HCT116 (cell line): ENCODE measurements at regions not wholly inside any gene's neighbourhood (a gene's known extent, or its start where the extent isn't known, plus 50 kb on each side); places are given as distances from the start of the nearest gene placed in this dataset.

Source experiments
- ATAC-seq: fragments of 200-7000 bp; cut with Tn5 transposase; 2 replicates; pipeline ENCODE4 v1.9.1; 2020; ENCODE audit warnings: mild to moderate bottlenecking, moderate library complexity
- BruUV-seq: library from RNA; stranded (reverse); fragments of 400-500 nt; replicated peaks from 2 replicates; lab custom pipeline; 2021; lab: Mats Ljungman, UMichigan
- CTCF ChIA-PET: fragments of 300-600 bp; sonication (Branson Sonifier 250); formaldehyde crosslinking; loops from one replicate; lab custom pipeline; 2021; ENCODE audit warnings: antibody characterized with exemption; lab: Charles Lee
- POLR2A ChIA-PET: fragments of 300-600, 350-600 bp; sonication (Branson Sonifier 250); formaldehyde crosslinking; loops from one replicate; lab custom pipeline; 2021; ENCODE audit warnings: antibody characterized with exemption; lab: Charles Lee
- RAD21 ChIA-PET, 2 experiments: fragments of 300-600 bp; sonication (Branson Sonifier 250); formaldehyde crosslinking; loops; one replicate each; lab custom pipeline; 2023; ENCODE audit warnings: low total read pairs in 2 of 2; ENCODE audit not compliant: uncharacterized antibody in 2 of 2, unreplicated experiment in 2 of 2, low non-redundant PET in 1 of 2; lab: Charles Lee
- DNase-seq: peaks from one replicate; pipeline ENCODE4 v3.0.0-alpha.2; 2010; ENCODE audit warnings: low read depth, low spot score
- H2AFZ ChIP-seq: fragments of 200-600 bp; shearing (Covaris generic), sonication (generic); 2 replicates; pipeline ENCODE4 v1.6.1; 2017; ENCODE audit warnings: low read depth, mixed run types, mixed read lengths, antibody characterized with exemption, low read length; ENCODE audit not compliant: poor library complexity, severe bottlenecking
- H3K27ac ChIP-seq: 2 replicates; pipeline ENCODE4 v1.5.1; 2012; ENCODE audit warnings: low read depth, low read length
- H3K27me3 ChIP-seq: fragments of 200-600 bp; sonication (generic); 2 replicates; pipeline ENCODE4 v1.6.1; 2016; ENCODE audit warnings: mixed run types, low read length, mixed read lengths; ENCODE audit not compliant: insufficient read depth
- H3K36me3 ChIP-seq, 2 experiments: fragments of 200-500 bp in 1 of 2; fragments of 200-600 bp in 1 of 2; sonication (Bioruptor generic) in 1 of 2; sonication (generic) in 1 of 2; 2 replicates each; pipeline versions ENCODE4 v1.5.1 to v1.6.1; 2014 to 2016; ENCODE audit warnings: low read length in 2 of 2, inconsistent platforms in 1 of 2, mixed read lengths in 1 of 2, mixed run types in 1 of 2; ENCODE audit not compliant: insufficient read depth in 2 of 2, control insufficient read depth in 1 of 2
- H3K4me1 ChIP-seq, 2 experiments: fragments of 200-600 bp in 1 of 2; sonication (generic) in 1 of 2; 2 replicates each; pipeline versions ENCODE4 v1.5.1 to v1.6.1; 2012 to 2017; ENCODE audit warnings: low read length in 2 of 2, inconsistent platforms in 1 of 2, mild to moderate bottlenecking in 1 of 2, mixed read lengths in 1 of 2, mixed run types in 1 of 2, moderate library complexity in 1 of 2; ENCODE audit not compliant: insufficient read depth in 2 of 2, control insufficient read depth in 1 of 2
- H3K4me2 ChIP-seq: fragments of 200-600 bp; sonication (generic); 2 replicates; pipeline ENCODE4 v1.6.1; 2017; ENCODE audit warnings: mixed run types, low read length, mixed read lengths
- H3K4me3 ChIP-seq, 2 experiments: fragments of 200-600 bp in 1 of 2; sonication (generic) in 1 of 2; replicated peaks in 1 of 2; 2 replicates each; pipeline ENCODE4 v1.5.1; 2011 to 2016; ENCODE audit warnings: low read length in 2 of 2, control low read depth in 1 of 2, low read depth in 1 of 2, mild to moderate bottlenecking in 1 of 2, mixed read lengths in 1 of 2, mixed run types in 1 of 2
- H3K79me2 ChIP-seq: fragments of 200-600 bp; sonication (generic); 2 replicates; pipeline ENCODE4 v1.6.1; 2017; ENCODE audit warnings: mild to moderate bottlenecking, mixed run types, low read length, moderate library complexity, mixed read lengths; ENCODE audit not compliant: insufficient read depth
- H3K9ac ChIP-seq: fragments of 200-600 bp; sonication (generic); 2 replicates; pipeline ENCODE4 v1.6.1; 2016; ENCODE audit warnings: low read length, mixed read lengths
- H3K9me2 ChIP-seq: fragments of 200-600 bp; sonication (generic), shearing (Covaris generic); 2 replicates; pipeline ENCODE4 v1.6.1; 2017; ENCODE audit warnings: mixed run types, mild to moderate bottlenecking, moderate library complexity; ENCODE audit not compliant: insufficient read depth
- H3K9me3 ChIP-seq, 2 experiments: fragments of 200-500 bp in 1 of 2; fragments of 200-600 bp in 1 of 2; sonication (Bioruptor generic) in 1 of 2; sonication (generic) in 1 of 2; 2 replicates each; pipeline ENCODE4 v1.6.1; 2014 to 2017; ENCODE audit warnings: low read length in 2 of 2, mixed read lengths in 2 of 2, inconsistent platforms in 1 of 2, low read depth in 1 of 2, mild to moderate bottlenecking in 1 of 2, mixed run types in 1 of 2, moderate library complexity in 1 of 2; ENCODE audit not compliant: control insufficient read depth in 1 of 2, insufficient read depth in 1 of 2
- H4K20me1 ChIP-seq: fragments of 200-600 bp; sonication (generic), shearing (Covaris generic); 2 replicates; pipeline ENCODE4 v1.6.1; 2017; ENCODE audit warnings: mixed run types, mild to moderate bottlenecking, moderate library complexity; ENCODE audit not compliant: insufficient read depth
- CBX3 ChIP-seq: IDR thresholded peaks from 2 replicates; pipeline ENCODE4 v1.6.1; 2012; ENCODE audit warnings: low read depth
- CEBPB ChIP-seq: IDR thresholded peaks from 2 replicates; pipeline ENCODE4 v1.6.1; 2012; ENCODE audit warnings: low read depth
- CTCF ChIP-seq, 3 experiments: fragments of 200-600 bp in 1 of 3; sonication (generic) in 1 of 3; IDR thresholded peaks in 2 of 3; conservative IDR thresholded peaks in 1 of 3; 2 replicates each; pipeline ENCODE4 v1.5.1; 2012 to 2017; ENCODE audit warnings: low read depth in 2 of 3, low read length in 2 of 3, antibody characterized with exemption in 1 of 3, borderline replicate concordance in 1 of 3, control low read depth in 1 of 3, mild to moderate bottlenecking in 1 of 3, mixed read lengths in 1 of 3, mixed run types in 1 of 3, moderate library complexity in 1 of 3; ENCODE audit not compliant: insufficient read depth in 1 of 3
- ELF1 ChIP-seq: IDR thresholded peaks from 2 replicates; pipeline ENCODE4 v1.6.1; 2012; ENCODE audit warnings: low read depth, borderline replicate concordance
- EZH2 ChIP-seq: fragments of 200-600 bp; sonication (generic); IDR thresholded peaks from 2 replicates; pipeline ENCODE4 v1.6.1; 2017; ENCODE audit warnings: antibody characterized with exemption, mixed run types
- EZH2phosphoT487 ChIP-seq: fragments of 200-600 bp; IDR thresholded peaks from 2 replicates; pipeline ENCODE4 v1.6.1; 2018; ENCODE audit warnings: antibody characterized with exemption, borderline replicate concordance
- JUND ChIP-seq: IDR thresholded peaks from 2 replicates; pipeline ENCODE4 v1.6.1; 2012
- POLR2AphosphoS5 ChIP-seq: IDR thresholded peaks from 2 replicates; pipeline ENCODE4 v1.6.1; 2011; ENCODE audit warnings: mild to moderate bottlenecking, low read depth, low read length, moderate library complexity
- RAD21 ChIP-seq: IDR thresholded peaks from 2 replicates; pipeline ENCODE4 v1.6.1; 2012; ENCODE audit warnings: low read depth, mild to moderate bottlenecking
- SIN3A ChIP-seq: IDR thresholded peaks from 2 replicates; pipeline ENCODE4 v1.6.1; 2012; ENCODE audit warnings: low read depth
- SP1 ChIP-seq: IDR thresholded peaks from 2 replicates; pipeline ENCODE4 v1.6.1; 2012; ENCODE audit warnings: low read depth
- TCF7L2 ChIP-seq: IDR thresholded peaks from 2 replicates; pipeline ENCODE4 v1.7.0; 2011; ENCODE audit warnings: borderline replicate concordance, inconsistent platforms; ENCODE audit not compliant: insufficient read depth, insufficient read length; ENCODE audit errors: extremely low read depth
- YY1 ChIP-seq: IDR thresholded peaks from 2 replicates; pipeline ENCODE4 v1.6.1; 2011; ENCODE audit warnings: low read length, low read depth, moderate library complexity, mild to moderate bottlenecking; ENCODE audit not compliant: insufficient replicate concordance; ENCODE audit errors: extremely low read depth
- intact Hi-C: fragments of 100-400 bp; cut with micrococcal nuclease; formaldehyde crosslinking; loops from 2 replicates; pipeline ENCODE4 v1.10.0; 2022
- TF ChIP-seq, protein P1 (sequence below): IDR thresholded peaks from 2 replicates; pipeline ENCODE4 v1.6.1; 2012
- TF ChIP-seq, protein P2 (sequence below): IDR thresholded peaks from 2 replicates; pipeline ENCODE4 v1.6.1; 2012; ENCODE audit warnings: low read depth
- TF ChIP-seq, protein P3 (sequence below): IDR thresholded peaks from 2 replicates; pipeline ENCODE4 v1.6.1; 2012

DNA sequence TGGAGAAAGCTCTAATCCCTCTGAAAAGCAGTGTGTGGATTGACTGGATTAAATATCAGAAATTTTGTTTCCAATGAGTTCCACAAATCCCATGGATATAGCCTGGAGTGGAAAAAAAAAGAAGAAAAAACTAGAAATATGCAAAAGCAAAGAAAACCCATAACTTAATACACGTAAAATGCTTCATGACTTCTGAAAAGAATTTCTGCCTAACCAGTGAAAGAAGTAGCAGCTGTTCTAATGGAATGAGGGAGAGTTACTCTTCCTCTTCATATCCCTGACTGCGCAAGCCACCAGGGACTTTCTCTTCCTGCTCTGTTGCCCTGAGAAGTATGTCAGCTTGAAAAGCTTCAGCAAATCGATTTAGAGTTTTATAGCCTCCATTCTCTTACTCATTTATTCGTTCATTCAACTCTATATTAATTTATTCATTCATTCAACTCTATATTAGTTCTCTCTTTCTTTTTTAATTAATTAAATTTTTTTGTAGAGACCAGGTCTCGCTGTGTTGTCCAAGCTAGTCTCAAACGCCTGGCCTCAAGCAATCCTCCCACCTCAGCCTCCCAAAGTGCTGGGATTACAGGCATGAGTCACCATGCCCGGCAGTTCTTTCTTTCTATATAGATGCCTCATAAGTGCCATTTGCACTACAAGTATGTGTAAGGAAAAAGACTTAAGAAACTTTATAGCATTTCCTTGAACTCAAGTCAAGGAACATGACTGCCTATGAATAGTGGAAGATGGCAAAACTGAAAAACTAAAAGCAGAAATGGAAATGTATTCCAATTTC is 447.3 kb upstream of the NRP1 start:
- no peak overlapping the region for H3K27ac ChIP-seq
- no peaks in the 10 kb centered on the region for H3K4me1 ChIP-seq
- H4K20me1 ChIP-seq = no peaks in the 10 kb centered on the region
- H3K9me3 ChIP-seq = no peaks in the 10 kb centered on the region
- ATAC-seq (no peak), DNase-seq (no peak)
- POLR2A ChIA-PET = no interaction called here
- H2AFZ ChIP-seq = no peak overlapping the region
- no peaks in the 10 kb centered on the region for H3K36me3 ChIP-seq
- no peak overlapping the region for H3K9ac ChIP-seq
- no peaks in the 10 kb centered on the region for H3K9me2 ChIP-seq
- no TSS peak for BruUV-seq
- RAD21 ChIA-PET = no interaction called here
- TF ChIP-seq EZH2phosphoT487 (no peak), CTCF (IDR thresholded peaks at IDR 0.05 in 2 of 3, conservative IDR thresholded peaks at IDR 0.05 in 1 of 3; ENCODE audit: borderline replicate concordance in 1 of 3, insufficient read depth in 1 of 3, low read depth in 2 of 3, low read length in 2 of 3) (no peak), RAD21 (no peak), TCF7L2 (no peak), JUND (no peak), SP1 (no peak), YY1 (no peak), CEBPB (no peak), EZH2 (no peak), SIN3A (no peak), CBX3 (no peak), POLR2AphosphoS5 (no peak), ELF1 (no peak)
- TF ChIP-seq, protein P1, sequence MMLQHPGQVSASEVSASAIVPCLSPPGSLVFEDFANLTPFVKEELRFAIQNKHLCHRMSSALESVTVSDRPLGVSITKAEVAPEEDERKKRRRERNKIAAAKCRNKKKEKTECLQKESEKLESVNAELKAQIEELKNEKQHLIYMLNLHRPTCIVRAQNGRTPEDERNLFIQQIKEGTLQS = no peak
- TF ChIP-seq, protein P2, sequence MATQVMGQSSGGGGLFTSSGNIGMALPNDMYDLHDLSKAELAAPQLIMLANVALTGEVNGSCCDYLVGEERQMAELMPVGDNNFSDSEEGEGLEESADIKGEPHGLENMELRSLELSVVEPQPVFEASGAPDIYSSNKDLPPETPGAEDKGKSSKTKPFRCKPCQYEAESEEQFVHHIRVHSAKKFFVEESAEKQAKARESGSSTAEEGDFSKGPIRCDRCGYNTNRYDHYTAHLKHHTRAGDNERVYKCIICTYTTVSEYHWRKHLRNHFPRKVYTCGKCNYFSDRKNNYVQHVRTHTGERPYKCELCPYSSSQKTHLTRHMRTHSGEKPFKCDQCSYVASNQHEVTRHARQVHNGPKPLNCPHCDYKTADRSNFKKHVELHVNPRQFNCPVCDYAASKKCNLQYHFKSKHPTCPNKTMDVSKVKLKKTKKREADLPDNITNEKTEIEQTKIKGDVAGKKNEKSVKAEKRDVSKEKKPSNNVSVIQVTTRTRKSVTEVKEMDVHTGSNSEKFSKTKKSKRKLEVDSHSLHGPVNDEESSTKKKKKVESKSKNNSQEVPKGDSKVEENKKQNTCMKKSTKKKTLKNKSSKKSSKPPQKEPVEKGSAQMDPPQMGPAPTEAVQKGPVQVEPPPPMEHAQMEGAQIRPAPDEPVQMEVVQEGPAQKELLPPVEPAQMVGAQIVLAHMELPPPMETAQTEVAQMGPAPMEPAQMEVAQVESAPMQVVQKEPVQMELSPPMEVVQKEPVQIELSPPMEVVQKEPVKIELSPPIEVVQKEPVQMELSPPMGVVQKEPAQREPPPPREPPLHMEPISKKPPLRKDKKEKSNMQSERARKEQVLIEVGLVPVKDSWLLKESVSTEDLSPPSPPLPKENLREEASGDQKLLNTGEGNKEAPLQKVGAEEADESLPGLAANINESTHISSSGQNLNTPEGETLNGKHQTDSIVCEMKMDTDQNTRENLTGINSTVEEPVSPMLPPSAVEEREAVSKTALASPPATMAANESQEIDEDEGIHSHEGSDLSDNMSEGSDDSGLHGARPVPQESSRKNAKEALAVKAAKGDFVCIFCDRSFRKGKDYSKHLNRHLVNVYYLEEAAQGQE = no peak
- TF ChIP-seq, protein P3, sequence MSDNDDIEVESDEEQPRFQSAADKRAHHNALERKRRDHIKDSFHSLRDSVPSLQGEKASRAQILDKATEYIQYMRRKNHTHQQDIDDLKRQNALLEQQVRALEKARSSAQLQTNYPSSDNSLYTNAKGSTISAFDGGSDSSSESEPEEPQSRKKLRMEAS = no peak
- intact Hi-C loops = no loop called here
- CTCF ChIA-PET = no interaction called here
- H3K4me2 ChIP-seq = no peak overlapping the region
- H3K4me3 ChIP-seq = no peak overlapping the region
- no peaks in the 10 kb centered on the region for H3K27me3 ChIP-seq
- H3K79me2 ChIP-seq = no peaks in the 10 kb centered on the region
